NCI-H1417 treated with DMSO at 0.1 percent for 48 hours (cell line): ENCODE measurements at regions not wholly inside any gene's neighbourhood (a gene's known extent, or its start where the extent isn't known, plus 50 kb on each side); places are given as distances from the start of the nearest gene placed in this dataset.
"Not testable (repeated sequence)": the region's sequence is repeated elsewhere in the genome, so short reads cannot be mapped to it uniquely, and the experiment has no call there.

Source experiments
- DNase-seq: peaks from one replicate; lab custom pipeline; 2025; lab: John Stamatoyannopoulos, UW

DNA sequence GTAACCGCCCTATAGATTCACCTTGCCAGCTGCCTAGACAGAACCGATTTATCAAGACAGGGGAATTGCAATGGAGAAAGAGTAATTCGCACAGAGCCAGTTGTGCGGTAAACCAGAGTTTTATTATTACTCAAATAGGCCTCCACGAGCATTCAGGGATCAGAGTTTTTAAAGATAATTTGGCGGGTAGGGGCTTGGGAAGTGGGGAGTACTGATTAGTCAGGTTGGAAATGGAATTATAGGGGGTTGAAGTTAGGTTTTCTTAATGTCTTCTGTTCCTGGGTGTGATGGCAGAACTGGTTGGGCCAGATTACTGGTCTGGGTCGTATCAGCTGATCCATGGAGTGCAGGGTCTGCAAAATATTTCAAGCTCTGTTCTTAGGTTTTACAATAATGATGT lies 756.9 kb upstream of the ADGRB3 start:
- not testable (repeated sequence) for DNase-seq

GRCh38 chr6:67877288-67877687 lies 757.8 kb upstream of the ADGRB3 start:
- DNase-seq: no peak

DNA sequence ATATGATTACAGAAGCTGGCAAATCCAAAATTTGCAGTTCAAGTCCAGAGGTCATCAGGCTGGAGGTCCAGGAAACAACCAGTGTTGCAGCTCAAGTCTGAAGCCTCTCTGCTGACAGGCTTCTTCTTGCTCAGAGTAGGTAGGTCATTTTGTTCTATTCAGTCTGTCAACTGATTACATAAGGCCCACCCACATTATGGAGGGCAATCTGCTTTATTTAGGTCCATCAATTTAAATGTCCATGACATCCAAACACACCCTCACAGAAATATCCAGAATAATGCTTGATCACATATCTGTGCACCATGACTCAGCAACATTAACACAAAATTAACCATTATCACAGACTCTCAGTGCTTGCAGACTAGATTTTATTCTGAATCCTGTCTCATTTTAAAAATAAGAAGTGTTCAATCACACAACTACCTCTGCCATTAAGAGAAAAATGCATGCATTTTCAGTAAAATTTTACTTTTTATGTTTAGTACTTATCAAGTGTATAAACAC lies 759.2 kb upstream of the ADGRB3 start:
- DNase-seq: no peak

GRCh38 chr6:67870321-67870720 lies 764.8 kb upstream of the ADGRB3 start:
- DNase-seq: no peak

DNA sequence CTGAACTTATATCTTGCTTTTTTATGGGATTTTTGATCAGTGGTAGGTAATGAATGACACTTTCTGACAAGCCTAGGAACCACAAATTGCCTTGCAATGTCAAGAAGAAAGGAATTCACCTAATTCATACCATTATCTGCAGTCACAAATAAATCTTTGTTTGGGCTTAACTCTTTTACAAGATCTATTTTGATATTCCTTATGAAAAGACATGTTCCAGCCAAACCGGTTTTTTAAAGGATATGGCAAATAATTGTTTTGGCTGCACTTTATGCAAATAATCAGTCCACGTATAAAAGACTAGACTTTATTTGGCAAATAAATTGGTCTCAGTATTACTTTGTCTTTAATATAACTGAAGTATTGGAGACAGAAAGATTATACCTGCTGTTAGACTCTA lies 771.7 kb upstream of the ADGRB3 start:
- DNase-seq: no peak

- DNase-seq: no peak
Measured at GRCh38 chr6:67854098-67854497, 781.0 kb upstream of the ADGRB3 start.

DNA sequence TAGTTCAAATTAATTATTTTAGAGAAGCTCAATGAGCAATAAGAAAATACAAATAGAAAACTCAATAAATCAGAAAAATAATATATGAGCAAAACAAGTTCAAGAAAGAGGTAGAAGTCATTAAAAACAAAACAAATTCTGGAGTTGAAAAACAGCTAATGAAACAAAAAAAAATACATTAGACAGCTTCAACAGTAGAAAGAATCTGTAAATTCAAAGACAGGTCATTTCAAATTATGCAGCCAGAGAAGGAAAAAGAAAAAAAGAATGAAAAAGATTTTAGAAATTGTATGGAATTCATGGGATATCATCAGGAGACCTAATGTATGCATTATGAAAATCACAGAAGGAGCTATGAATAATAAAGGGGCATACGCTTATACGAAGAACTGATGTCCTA lies 795.3 kb upstream of the ADGRB3 start:
- no peak for DNase-seq

GRCh38 chr6:67825201-67825895 lies 809.7 kb upstream of the ADGRB3 start:
- DNase-seq: no peak

DNA sequence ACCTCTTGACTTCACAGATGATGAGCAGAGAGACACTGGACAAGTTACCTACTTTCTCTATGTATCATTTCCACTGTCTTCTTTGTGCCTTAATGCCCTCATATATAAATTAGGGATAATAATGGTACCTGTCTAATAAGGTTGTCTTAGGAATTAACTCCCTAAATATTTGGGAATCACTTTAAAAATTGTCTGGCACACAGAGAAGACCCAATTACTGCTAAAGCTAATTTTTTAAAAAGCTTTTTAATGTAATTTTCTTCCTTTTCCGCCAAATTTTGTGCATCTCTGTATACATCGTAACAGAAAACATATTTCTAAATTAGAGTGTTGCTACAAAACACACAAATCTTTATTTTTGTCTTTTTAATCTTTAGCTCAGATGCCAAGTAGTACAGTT lies 816.8 kb upstream of the ADGRB3 start:
- DNase-seq: no peak

- no peak for DNase-seq
Measured at GRCh38 chr6:67815623-67816022, 819.5 kb upstream of the ADGRB3 start.

- no peak for DNase-seq
Measured at GRCh38 chr6:67814262-67814661, 820.8 kb upstream of the ADGRB3 start.

DNA sequence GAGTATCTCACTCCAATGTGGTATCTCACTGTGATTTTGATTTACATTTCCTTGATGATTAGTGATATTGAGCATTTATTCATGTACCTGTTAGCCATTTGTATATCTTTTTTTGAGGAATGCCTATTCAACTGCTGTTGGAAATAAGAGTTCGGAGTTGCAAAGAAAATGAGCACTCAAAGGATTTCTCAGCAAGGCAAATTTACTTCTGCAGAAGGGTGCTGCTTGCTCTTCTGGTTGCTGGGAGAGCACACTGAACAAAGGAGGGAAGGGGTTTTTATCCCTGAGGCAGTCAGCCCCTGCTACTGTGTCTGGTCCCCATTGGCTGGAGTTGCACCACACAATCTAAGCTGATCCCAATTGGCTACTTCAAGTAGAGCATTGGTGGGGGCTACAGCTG lies 822.4 kb upstream of the ADGRB3 start:
- no peak for DNase-seq

DNA sequence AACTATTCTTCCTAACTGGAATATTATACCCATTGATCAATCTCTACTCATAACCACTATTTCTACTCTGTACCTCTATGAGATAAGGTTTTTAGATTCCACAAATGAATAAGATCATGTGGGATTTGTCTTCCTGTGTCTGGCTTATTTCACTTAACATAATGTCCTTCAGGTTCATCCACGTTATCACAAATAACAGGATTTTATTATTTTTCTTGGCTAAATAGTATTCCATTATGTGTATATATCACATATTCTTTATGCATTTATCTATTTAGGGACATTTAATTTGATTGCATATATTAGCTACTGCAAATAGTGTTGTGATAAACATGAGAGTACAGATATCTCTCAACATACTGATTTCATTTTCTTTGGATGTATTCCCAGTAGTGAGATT lies 823.0 kb upstream of the ADGRB3 start:
- no peak for DNase-seq

GRCh38 chr6:67811239-67812037 lies 823.6 kb upstream of the ADGRB3 start:
- DNase-seq: no peak

DNA sequence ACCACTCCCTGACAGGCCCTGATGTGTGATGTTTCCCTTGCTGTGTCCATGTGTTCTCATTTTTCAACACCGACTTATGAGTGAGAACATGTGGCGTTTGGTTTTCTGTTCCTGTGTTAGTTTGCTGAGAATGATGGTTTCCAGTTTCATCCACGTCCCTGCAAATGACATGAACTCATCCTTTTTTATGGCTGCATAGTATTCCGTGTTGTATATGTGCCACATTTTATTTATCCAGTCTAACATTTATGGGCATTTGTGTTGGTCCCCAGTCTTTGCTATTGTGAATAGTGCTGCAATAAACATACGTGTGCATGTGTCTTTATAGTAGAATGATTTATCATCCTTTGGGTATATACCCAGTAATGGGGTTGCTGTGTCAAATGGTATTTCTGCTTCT lies 830.3 kb upstream of the ADGRB3 start:
- not testable (repeated sequence) for DNase-seq

- DNase-seq: no peak
Measured at GRCh38 chr6:67802771-67803170, 832.3 kb upstream of the ADGRB3 start.

DNA sequence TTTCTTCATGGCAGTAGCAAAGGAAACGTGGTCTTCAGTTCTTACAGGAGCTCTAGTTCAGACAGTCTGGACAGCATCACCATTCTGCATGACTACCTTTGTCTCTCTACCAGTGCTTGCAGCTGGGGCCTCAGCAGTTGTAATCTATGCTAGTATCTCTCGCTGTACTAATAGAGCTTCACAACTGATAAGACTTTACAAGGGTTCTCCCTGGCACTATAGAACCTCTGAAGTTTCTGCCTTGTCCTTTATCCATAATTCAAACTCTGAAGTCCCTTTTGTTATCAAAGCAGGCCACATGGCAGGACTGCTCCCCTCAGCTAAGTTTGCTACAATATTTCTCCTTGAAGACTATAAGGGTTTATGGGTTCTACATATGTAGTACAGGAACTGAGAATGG lies 842.1 kb upstream of the ADGRB3 start:
- no peak for DNase-seq

- no peak for DNase-seq
Measured at GRCh38 chr6:67790569-67790968, 844.5 kb upstream of the ADGRB3 start.

- not testable (repeated sequence) for DNase-seq
Measured at GRCh38 chr6:67787119-67787518, 848.0 kb upstream of the ADGRB3 start.

GRCh38 chr6:67779876-67780275 lies 855.2 kb upstream of the ADGRB3 start:
- DNase-seq: no peak

DNA sequence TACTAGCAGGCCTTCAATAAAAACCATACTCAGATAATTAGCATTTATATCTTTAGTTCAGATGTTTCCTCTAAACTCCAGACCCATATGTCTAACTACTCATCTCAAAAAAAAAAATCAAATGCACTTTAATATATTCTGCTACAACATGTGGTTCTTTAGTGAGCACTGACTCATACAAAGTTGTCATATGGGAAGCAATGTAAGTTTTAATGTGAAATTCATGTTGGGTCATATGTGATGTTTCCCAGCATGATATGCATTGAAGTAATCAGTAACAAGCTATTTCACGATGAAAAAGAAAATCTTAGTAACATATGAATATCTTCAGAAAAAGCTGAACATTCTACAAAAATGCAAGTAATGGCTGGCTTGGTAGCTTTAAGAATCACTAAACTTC lies 859.7 kb upstream of the ADGRB3 start:
- DNase-seq: no peak

GRCh38 chr6:67768972-67769371 lies 866.1 kb upstream of the ADGRB3 start:
- DNase-seq: no peak

DNA sequence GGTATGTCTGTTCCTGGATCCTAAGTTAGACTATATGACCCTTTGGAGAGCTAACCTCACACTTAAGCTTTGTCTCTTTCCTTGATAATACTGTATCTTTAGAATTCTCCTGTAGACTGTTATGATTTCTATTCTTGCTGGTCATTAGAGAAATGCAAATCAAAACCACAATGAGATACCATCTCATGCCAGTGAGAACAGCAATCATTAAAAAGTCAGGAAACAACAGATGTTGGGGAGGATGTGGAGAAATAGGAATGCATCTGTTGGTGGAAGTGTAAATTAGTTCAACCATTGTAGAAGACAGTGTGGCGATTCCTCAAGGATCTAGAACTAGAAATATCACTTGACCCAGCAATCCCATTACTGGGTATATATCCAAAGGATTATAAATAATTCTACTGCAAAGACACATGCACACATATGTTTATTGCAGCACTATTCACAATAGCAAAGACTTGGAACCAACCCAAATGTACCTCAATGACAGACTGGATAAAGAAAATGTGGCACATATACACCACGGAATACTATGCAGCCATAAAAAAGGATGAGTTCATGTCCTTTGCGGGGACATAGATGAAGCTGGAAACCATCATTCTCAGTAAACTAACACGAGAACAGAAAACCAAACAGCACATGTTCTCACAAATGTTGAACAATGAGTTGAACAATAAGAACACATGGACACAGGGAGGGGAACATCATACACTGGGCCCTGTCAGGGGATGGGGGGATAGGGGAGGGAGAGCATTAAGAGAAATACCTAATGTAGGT lies 867.8 kb upstream of the ADGRB3 start:
- DNase-seq: not testable (repeated sequence)
